WTC11 (cell line): ENCODE measurements at regions not wholly inside any gene's neighbourhood (a gene's known extent, or its start where the extent isn't known, plus 50 kb on each side); places are given as distances from the start of the nearest gene placed in this dataset.
A peak's percentile ranks its signal among the peaks of the same experiment; 100 is the strongest.

Experiments
- ATAC-seq: fragments of 200-7000 bp; cut with Tn5 transposase; 2 replicates; pipeline ENCODE4 v1.10.0; 2021; ENCODE audit warnings: mild to moderate bottlenecking, moderate library complexity
- CTCF ChIA-PET: fragments of 300-600 bp; sonication (Branson Sonifier 250); formaldehyde crosslinking; loops from one replicate; lab custom pipeline; 2021; ENCODE audit warnings: antibody characterized with exemption; lab: Charles Lee
- POLR2A ChIA-PET: fragments of 350-600 bp; sonication (Branson Sonifier 250); formaldehyde crosslinking; loops from one replicate; lab custom pipeline; 2021; ENCODE audit warnings: antibody characterized with exemption; lab: Charles Lee
- DNase-seq: peaks from one replicate; pipeline ENCODE4 v3.0.0; 2021; ENCODE audit warnings: low spot score
- H3K27ac Mint-ChIP-seq: 2 replicates; pipeline ENCODE4 v1.8.0; 2021; ENCODE audit warnings: mixed read lengths
- H3K27me3 Mint-ChIP-seq: 2 replicates; pipeline ENCODE4 v1.8.0; 2021; ENCODE audit warnings: low read depth, mild to moderate bottlenecking, moderate library complexity, mixed read lengths
- H3K36me3 Mint-ChIP-seq: 2 replicates; pipeline ENCODE4 v1.8.0; 2021; ENCODE audit warnings: mixed read lengths
- H3K4me1 Mint-ChIP-seq: 2 replicates; pipeline ENCODE4 v1.8.0; 2022; ENCODE audit warnings: mixed read lengths
- H3K4me3 Mint-ChIP-seq: 2 replicates; pipeline ENCODE4 v1.8.0; 2021; ENCODE audit warnings: mild to moderate bottlenecking, moderate library complexity, mixed read lengths
- H3K9me3 Mint-ChIP-seq: 2 replicates; pipeline ENCODE4 v1.8.0; 2021; ENCODE audit warnings: mixed read lengths
- CBFB ChIP-seq: sonication (generic); formaldehyde crosslinking; IDR thresholded peaks from 2 replicates; pipeline ENCODE4 v1.8.1; 2022; ENCODE audit warnings: mild to moderate bottlenecking, low read depth, missing genetic modification reagents
- EMX1 ChIP-seq: fragments of 250-450 bp; sonication (Bioruptor Pico); IDR thresholded peaks from 2 replicates; pipeline ENCODE4 v1.8.0; 2021; ENCODE audit warnings: mild to moderate bottlenecking
- IRF2 ChIP-seq: sonication (generic); formaldehyde crosslinking; IDR thresholded peaks from 2 replicates; pipeline ENCODE4 v1.8.0; 2022; ENCODE audit warnings: low read depth, missing genetic modification reagents, borderline replicate concordance
- NR1H2 ChIP-seq: sonication (generic); formaldehyde crosslinking; IDR thresholded peaks from 2 replicates; pipeline ENCODE4 v1.9.0; 2021; ENCODE audit warnings: mild to moderate bottlenecking, moderate library complexity, missing genetic modification reagents
- TP53 ChIP-seq: sonication (generic); formaldehyde crosslinking; IDR thresholded peaks from 2 replicates; pipeline ENCODE4 v1.8.1; 2023; ENCODE audit warnings: mild to moderate bottlenecking, missing genetic modification reagents
- ZMAT4 ChIP-seq: fragments of 250-450 bp; sonication (Bioruptor Pico); IDR thresholded peaks from 2 replicates; pipeline ENCODE4 v1.9.0; 2021; ENCODE audit warnings: mild to moderate bottlenecking
- ZNF121 ChIP-seq: sonication (generic); formaldehyde crosslinking; IDR thresholded peaks from 2 replicates; pipeline ENCODE4 v1.8.0; 2023; ENCODE audit warnings: missing genetic modification reagents
- ZNF138 ChIP-seq: sonication (generic); formaldehyde crosslinking; conservative IDR thresholded peaks from 2 replicates; pipeline ENCODE4 v1.8.1; 2022; ENCODE audit warnings: mild to moderate bottlenecking, moderate library complexity, missing genetic modification reagents
- ZNF219 ChIP-seq: sonication (generic); formaldehyde crosslinking; IDR thresholded peaks from 2 replicates; pipeline ENCODE4 v1.8.0; 2023; ENCODE audit warnings: missing genetic modification reagents, mild to moderate bottlenecking, borderline replicate concordance
- ZNF263 ChIP-seq: sonication (generic); formaldehyde crosslinking; IDR thresholded peaks from 2 replicates; pipeline ENCODE4 v1.8.1; 2022; ENCODE audit warnings: low read depth, mild to moderate bottlenecking, moderate library complexity, missing genetic modification reagents
- ZNF317 ChIP-seq: sonication (generic); formaldehyde crosslinking; IDR thresholded peaks from 2 replicates; pipeline ENCODE4 v1.8.1; 2023; ENCODE audit warnings: low read depth, mild to moderate bottlenecking, moderate library complexity, missing genetic modification reagents, borderline replicate concordance
- TF ChIP-seq, protein P1 (sequence below): sonication (generic); formaldehyde crosslinking; IDR thresholded peaks from 2 replicates; pipeline ENCODE4 v1.8.0; 2022; ENCODE audit warnings: mild to moderate bottlenecking, missing genetic modification reagents
- TF ChIP-seq, protein P2 (sequence below): fragments of 250-450 bp; sonication (Bioruptor Pico); IDR thresholded peaks from 2 replicates; pipeline ENCODE4 v1.8.0; 2021; ENCODE audit warnings: mild to moderate bottlenecking
- TF ChIP-seq, protein P3 (sequence below): sonication (generic); formaldehyde crosslinking; IDR thresholded peaks from 2 replicates; pipeline ENCODE4 v1.8.1; 2022; ENCODE audit warnings: mild to moderate bottlenecking, missing genetic modification reagents, moderate library complexity, borderline replicate concordance

- TF ChIP-seq, protein P1, sequence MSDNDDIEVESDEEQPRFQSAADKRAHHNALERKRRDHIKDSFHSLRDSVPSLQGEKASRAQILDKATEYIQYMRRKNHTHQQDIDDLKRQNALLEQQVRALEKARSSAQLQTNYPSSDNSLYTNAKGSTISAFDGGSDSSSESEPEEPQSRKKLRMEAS, result no peak
- no peak for TF ChIP-seq ZNF317 (CRISPR knock-in tag)
- TF ChIP-seq ZNF138 (CRISPR knock-in tag), result no peak
- TF ChIP-seq CBFB (CRISPR knock-in tag), result no peak
- TF ChIP-seq, protein P2, sequence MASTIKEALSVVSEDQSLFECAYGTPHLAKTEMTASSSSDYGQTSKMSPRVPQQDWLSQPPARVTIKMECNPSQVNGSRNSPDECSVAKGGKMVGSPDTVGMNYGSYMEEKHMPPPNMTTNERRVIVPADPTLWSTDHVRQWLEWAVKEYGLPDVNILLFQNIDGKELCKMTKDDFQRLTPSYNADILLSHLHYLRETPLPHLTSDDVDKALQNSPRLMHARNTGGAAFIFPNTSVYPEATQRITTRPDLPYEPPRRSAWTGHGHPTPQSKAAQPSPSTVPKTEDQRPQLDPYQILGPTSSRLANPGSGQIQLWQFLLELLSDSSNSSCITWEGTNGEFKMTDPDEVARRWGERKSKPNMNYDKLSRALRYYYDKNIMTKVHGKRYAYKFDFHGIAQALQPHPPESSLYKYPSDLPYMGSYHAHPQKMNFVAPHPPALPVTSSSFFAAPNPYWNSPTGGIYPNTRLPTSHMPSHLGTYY (CRISPR knock-in tag), result no peak
- TF ChIP-seq, protein P3, sequence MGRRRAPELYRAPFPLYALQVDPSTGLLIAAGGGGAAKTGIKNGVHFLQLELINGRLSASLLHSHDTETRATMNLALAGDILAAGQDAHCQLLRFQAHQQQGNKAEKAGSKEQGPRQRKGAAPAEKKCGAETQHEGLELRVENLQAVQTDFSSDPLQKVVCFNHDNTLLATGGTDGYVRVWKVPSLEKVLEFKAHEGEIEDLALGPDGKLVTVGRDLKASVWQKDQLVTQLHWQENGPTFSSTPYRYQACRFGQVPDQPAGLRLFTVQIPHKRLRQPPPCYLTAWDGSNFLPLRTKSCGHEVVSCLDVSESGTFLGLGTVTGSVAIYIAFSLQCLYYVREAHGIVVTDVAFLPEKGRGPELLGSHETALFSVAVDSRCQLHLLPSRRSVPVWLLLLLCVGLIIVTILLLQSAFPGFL, result no peak
- TF ChIP-seq ZNF263, result no peak
- TF ChIP-seq NR1H2 (CRISPR knock-in tag), result no peak
- ChIA-PET POLR2A (no interaction called here), CTCF (no interaction called here)
- Mint-ChIP-seq H3K27me3 (no peaks in the 10 kb centered on the region; the same call in none of the 2 replicates), H3K9me3 (peaks cover 10% of the 10 kb centered on the region), H3K4me3 (no peak overlapping the region), H3K4me1 (peaks cover 22% of the 10 kb centered on the region), H3K36me3 (peaks cover 6% of the 10 kb centered on the region; the same call in 1 of the 2 replicates), H3K27ac (no peak overlapping the region)
- ATAC-seq (no peak), DNase-seq (no peak)
Measured at GRCh38 chr1:94674876-94675275, 133.3 kb upstream of the F3 start.

DNA sequence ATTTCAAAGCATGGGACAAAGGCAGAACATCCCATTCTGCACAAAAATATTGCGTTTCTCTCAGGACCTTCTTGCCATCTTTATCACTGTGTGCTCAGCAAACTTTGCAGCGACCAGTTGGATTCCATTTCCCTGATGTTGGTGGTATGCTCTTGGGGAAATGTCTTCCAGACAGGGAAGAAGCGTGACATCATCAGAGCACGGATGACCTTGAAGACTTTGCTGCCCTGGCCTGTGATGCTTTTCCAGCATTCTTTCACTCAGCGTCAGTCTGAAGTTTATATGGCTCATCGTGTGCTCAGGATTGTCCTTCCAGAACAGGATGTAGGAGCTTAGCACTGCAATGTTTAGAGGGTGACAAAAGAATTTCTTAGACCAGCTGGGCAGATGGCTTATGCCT lies 131.4 kb upstream of the F3 start:
- peaks cover 42% of the 10 kb centered on the region for H3K4me1 Mint-ChIP-seq
- POLR2A ChIA-PET, result no interaction called here
- peaks cover 3% of the 10 kb centered on the region; the same call in 1 of the 2 replicates for H3K36me3 Mint-ChIP-seq
- H3K9me3 Mint-ChIP-seq, result peaks cover 7% of the 10 kb centered on the region; the same call in 1 of the 2 replicates
- H3K4me3 Mint-ChIP-seq, result no peak overlapping the region
- no peak overlapping the region for H3K27ac Mint-ChIP-seq
- TF ChIP-seq ZNF138 (CRISPR knock-in tag) (no peak), TP53 (no peak), ZNF121 (CRISPR knock-in tag) (0 out of 2 replicates have a peak, but pooled peaks have one; percentile 11), EMX1 (CRISPR knock-in tag) (no peak)
- DNase-seq (no peak), ATAC-seq (no peak)
- no peaks in the 10 kb centered on the region; the same call in none of the 2 replicates for H3K27me3 Mint-ChIP-seq
- CTCF ChIA-PET, result no interaction called here

- Mint-ChIP-seq H3K36me3 (no peaks in the 10 kb centered on the region), H3K4me1 (peaks cover 43% of the 10 kb centered on the region), H3K27ac (no peak overlapping the region), H3K9me3 (peaks cover 5% of the 10 kb centered on the region; the same call in 1 of the 2 replicates), H3K27me3 (no peaks in the 10 kb centered on the region; the same call in none of the 2 replicates), H3K4me3 (no peak overlapping the region)
- ATAC-seq (no peak), DNase-seq (no peak)
- POLR2A ChIA-PET, result no interaction called here
- CTCF ChIA-PET, result no interaction called here
- TF ChIP-seq, protein P3, result no peak
- no peak for TF ChIP-seq IRF2 (CRISPR knock-in tag)
- no peak for TF ChIP-seq ZNF219
Measured at GRCh38 chr1:94672001-94672400, 130.4 kb upstream of the F3 start.

DNA sequence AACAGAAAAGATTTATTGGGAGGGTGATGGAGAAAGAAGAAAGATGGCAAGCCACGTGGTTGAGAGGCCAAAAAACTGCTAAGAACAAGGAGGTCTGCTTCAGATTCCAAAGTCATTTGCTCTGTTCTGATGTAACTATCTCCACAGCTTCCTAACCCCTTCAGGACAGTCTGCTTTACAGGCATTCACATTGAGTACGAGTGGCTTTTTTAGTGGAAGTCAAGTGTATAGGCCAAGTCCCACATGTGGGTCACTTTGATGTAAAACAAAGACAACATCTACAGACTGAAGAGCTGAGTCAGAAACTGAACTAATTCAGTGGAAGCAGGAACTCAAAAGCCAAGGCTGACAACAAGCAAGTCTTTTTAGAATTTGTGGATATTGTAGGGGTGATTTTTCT lies 128.7 kb upstream of the F3 start:
- ChIA-PET POLR2A (no interaction called here), CTCF (interaction anchor here (1.1 kb wide), 1 partner anchor 23 kb away, joined by 3 read pairs; no protein-coding TSS in a partner anchor)
- Mint-ChIP-seq H3K4me3 (no peak overlapping the region), H3K27me3 (no peaks in the 10 kb centered on the region; the same call in none of the 2 replicates), H3K4me1 (peaks cover 45% of the 10 kb centered on the region), H3K36me3 (peaks cover 4% of the 10 kb centered on the region; the same call in 1 of the 2 replicates), H3K9me3 (peaks cover 5% of the 10 kb centered on the region), H3K27ac (no peak overlapping the region)
- TF ChIP-seq ZMAT4 (CRISPR knock-in tag), result no peak
- ATAC-seq (no peak), DNase-seq (no peak)
